Body of pancreas (tissue), 4 donors: ENCODE measurements at regions not wholly inside any gene's neighbourhood (a gene's known extent, or its start where the extent isn't known, plus 50 kb on each side); places are given as distances from the start of the nearest gene placed in this dataset.
"Not testable (repeated sequence)": the region's sequence is repeated elsewhere in the genome, so short reads cannot be mapped to it uniquely, and the experiment has no call there.

Source experiments
- CTCF ChIP-seq, 7 experiments: fragments of 450-650 bp in 4 of 7; fragments of 200-600 bp in 3 of 7; sonication (generic) in 3 of 7; IDR thresholded peaks; one replicate each; pipeline ENCODE4 v1.5.1; 2016 to 2019; ENCODE audit warnings: antibody characterized with exemption in 7 of 7
- POLR2A ChIP-seq, 3 donors: fragments of 450-650 bp; IDR thresholded peaks; one replicate each; pipeline ENCODE4 v1.6.1; 2016; ENCODE audit warnings: antibody characterized with exemption in 3 of 3, mild to moderate bottlenecking in 2 of 3

GRCh38 chr2:87639801-87640440 is 108.0 kb upstream of the PLGLB2 start:
- not testable (repeated sequence) for TF ChIP-seq POLR2A, CTCF (IDR thresholded peaks at IDR 0.05)
